Cerebellar nuclear complex (tissue), 1 donor: ENCODE measurements at regions not wholly inside any gene's neighbourhood (a gene's known extent, or its start where the extent isn't known, plus 50 kb on each side); places are given as distances from the start of the nearest gene placed in this dataset.
"Not testable (repeated sequence)": the region's sequence is repeated elsewhere in the genome, so short reads cannot be mapped to it uniquely, and the experiment has no call there.

Experiments used
- DNase-seq, 2 experiments: peaks; one replicate each; lab custom pipeline; 2025; lab: John Stamatoyannopoulos, UW

- no peak for DNase-seq
Observed at GRCh38 chr7:130789436-130789835, 55.4 kb upstream of the KLF14 start.

GRCh38 chr7:130791746-130792145 is 57.7 kb upstream of the KLF14 start:
- DNase-seq, result no peak

- no peak for DNase-seq
Observed at GRCh38 chr7:130793855-130794618, 60.0 kb upstream of the KLF14 start.

GRCh38 chr7:130794619-130794922 is 60.6 kb upstream of the KLF14 start:
- no peak for DNase-seq

- DNase-seq, result not testable (repeated sequence)
Observed at GRCh38 chr7:130796425-130796824, 62.4 kb upstream of the KLF14 start.

GRCh38 chr7:130803127-130803526 is 69.1 kb upstream of the KLF14 start:
- DNase-seq, result no peak

GRCh38 chr7:130804220-130804619 is 70.2 kb upstream of the KLF14 start:
- no peak for DNase-seq

- not testable (repeated sequence) for DNase-seq
Observed at GRCh38 chr7:130812819-130813218, 78.8 kb upstream of the KLF14 start.

GRCh38 chr7:130814778-130815335 is 80.8 kb upstream of the KLF14 start:
- no peak for DNase-seq

- DNase-seq, result no peak
Observed at GRCh38 chr7:130818056-130818455, 84.0 kb upstream of the KLF14 start.

GRCh38 chr7:130821864-130822263 is 87.9 kb upstream of the KLF14 start:
- DNase-seq, result no peak

GRCh38 chr7:130822642-130823041 is 88.6 kb upstream of the KLF14 start:
- DNase-seq, result no peak

GRCh38 chr7:130823060-130823459 is 89.1 kb upstream of the KLF14 start:
- no peak for DNase-seq

GRCh38 chr7:130825819-130826218 is 91.8 kb upstream of the KLF14 start:
- no peak for DNase-seq

GRCh38 chr7:130829415-130829814 is 95.4 kb upstream of the KLF14 start:
- DNase-seq, result no peak

- no peak for DNase-seq
Observed at GRCh38 chr7:130831322-130831721, 97.3 kb upstream of the KLF14 start.

GRCh38 chr7:130831817-130832481 is 97.9 kb upstream of the KLF14 start:
- DNase-seq, result no peak

- DNase-seq, result no peak
Observed at GRCh38 chr7:130838738-130839137, 104.7 kb upstream of the KLF14 start.

GRCh38 chr7:130840599-130840998 is 106.6 kb upstream of the KLF14 start:
- DNase-seq, result no peak

- DNase-seq, result no peak
Observed at GRCh38 chr7:130841416-130841815, 107.4 kb upstream of the KLF14 start.

GRCh38 chr7:130843703-130844102 is 109.7 kb upstream of the KLF14 start:
- DNase-seq, result no peak

GRCh38 chr7:130844811-130845580 is 111.0 kb upstream of the KLF14 start:
- DNase-seq, result no peak
